ENCODE measurements at regions not wholly inside any gene's neighbourhood (a gene's known extent, or its start where the extent isn't known, plus 50 kb on each side); places are given as distances from the start of the nearest gene placed in this dataset.

DNA sequence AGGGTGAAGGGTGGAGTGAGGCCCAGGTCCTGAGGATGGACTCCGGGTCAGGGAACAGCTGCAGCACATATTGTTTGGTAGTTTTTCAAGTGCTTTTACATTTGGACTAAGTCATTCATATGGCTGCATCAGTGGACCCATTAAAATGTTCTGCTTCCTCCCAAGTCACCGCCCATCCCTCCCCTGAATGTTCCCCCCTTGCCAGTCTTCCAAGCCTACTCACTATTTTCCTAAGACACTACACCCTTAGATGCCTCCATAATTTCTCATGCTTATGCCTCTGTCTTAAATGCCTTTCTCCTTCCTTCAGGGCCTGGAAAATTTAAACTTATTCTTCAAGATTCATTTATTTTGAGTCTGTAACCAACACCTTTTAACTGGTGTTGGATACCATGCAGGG is 86.6 kb upstream of the NR4A3 start:
- no peak overlapping the region for H2BK15ac ChIP-seq (ENCODE audit: low read length)
- ChIA-PET POLR2A (ENCODE audit: partially characterized antibody) (no interaction called here), CTCF (ENCODE audit: partially characterized antibody) (no interaction called here)
- WGBS, 2 experiments (ENCODE audit: extremely low coverage in 1 of 2, insufficient coverage in 1 of 2, insufficient read length in 1 of 2, insufficient replicate concordance in 2 of 2, low coverage in 1 of 2, low lambda C conversion rate in 2 of 2, missing lambda C conversion rate in 1 of 2) = 94% methylated on average over 2 of the region's 2 CpGs; no CpG with 5 or more reads in 1 of the 2 experiments
- H3K4me1 ChIP-seq (replicated peaks in 1 of 4; ENCODE audit: control insufficient read depth in 3 of 4, insufficient read depth in 4 of 4, low read length in 3 of 4) = no peaks in the 10 kb centered on the region
- H3K56ac ChIP-seq (replicated peaks; ENCODE audit: insufficient read length, low read depth, low read length) = no peak overlapping the region
- no peak for FAIRE-seq
- no peak overlapping the region for H4K91ac ChIP-seq (replicated peaks; ENCODE audit: insufficient read length, low read length)
- H3K14ac ChIP-seq (ENCODE audit: insufficient read length) = no peak overlapping the region
- no peaks in the 10 kb centered on the region for H3K27me3 ChIP-seq (replicated peaks in 1 of 4; ENCODE audit: control insufficient read depth in 3 of 4, extremely low read depth in 1 of 4, insufficient read depth in 3 of 4, low read length in 3 of 4)
- H2BK20ac ChIP-seq (ENCODE audit: low read length) = no peak overlapping the region
- H2BK12ac ChIP-seq (ENCODE audit: low read depth, low read length) = no peak overlapping the region
- H4K5ac ChIP-seq (ENCODE audit: insufficient read length, low read depth, low read length) = no peak overlapping the region
- no peak overlapping the region for H3K9ac ChIP-seq (replicated peaks in 1 of 4; ENCODE audit: extremely low read depth in 1 of 4, low read depth in 3 of 4, low read length in 3 of 4)
- no peak for DNase-seq (ENCODE audit: low read depth in 1 of 2, low spot score in 2 of 2)
- no peak overlapping the region for H3K23ac ChIP-seq (ENCODE audit: insufficient read length)
- no peak overlapping the region for H4K8ac ChIP-seq (ENCODE audit: extremely low read depth, insufficient read depth, low read length)
- no peak overlapping the region for H3K27ac ChIP-seq (ENCODE audit: low read depth, low read length)
- no peaks in the 10 kb centered on the region for H3K79me1 ChIP-seq (ENCODE audit: low read depth, low read length)
- H2AK5ac ChIP-seq (ENCODE audit: low read depth, low read length) = no peak overlapping the region
- H2AFZ ChIP-seq (ENCODE audit: low read length) = no peak overlapping the region
- no peak overlapping the region for H2BK5ac ChIP-seq (ENCODE audit: low read depth, low read length)
- no peak overlapping the region for H3K4ac ChIP-seq (replicated peaks; ENCODE audit: insufficient read length, low read depth, low read length)
- no peak overlapping the region for H3K4me2 ChIP-seq (ENCODE audit: insufficient read depth in 1 of 2, low read depth in 2 of 2, low read length in 2 of 2)
- no peaks in the 10 kb centered on the region for H3K9me3 ChIP-seq (ENCODE audit: insufficient read depth in 2 of 2, low read depth in 1 of 2, low read length in 1 of 2)
- no peaks in the 10 kb centered on the region; the same call in 1 of the 2 replicates for H3K23me2 ChIP-seq (ENCODE audit: low read depth, low read length)
- H2BK120ac ChIP-seq (replicated peaks; ENCODE audit: low read depth, low read length) = no peak overlapping the region
- no peaks in the 10 kb centered on the region for H3K36me3 ChIP-seq (ENCODE audit: control insufficient read depth in 2 of 4, insufficient read depth in 4 of 4, low read length in 3 of 4)
- H3K4me3 ChIP-seq (ENCODE audit: extremely low read depth in 1 of 4, insufficient read depth in 2 of 4, low read depth in 3 of 4, low read length in 4 of 4) = no peak overlapping the region
- no peaks in the 10 kb centered on the region for H3K79me2 ChIP-seq (ENCODE audit: control insufficient read depth in 1 of 2, insufficient read depth in 2 of 2, low read length in 2 of 2)
- no peak overlapping the region for H3K18ac ChIP-seq (ENCODE audit: extremely low read depth, low read length)
- no peaks in the 10 kb centered on the region for H4K20me1 ChIP-seq (replicated peaks in 1 of 2; ENCODE audit: control insufficient read depth in 1 of 2, insufficient read depth in 2 of 2, low read length in 2 of 2)
- TF ChIP-seq, protein P1, sequence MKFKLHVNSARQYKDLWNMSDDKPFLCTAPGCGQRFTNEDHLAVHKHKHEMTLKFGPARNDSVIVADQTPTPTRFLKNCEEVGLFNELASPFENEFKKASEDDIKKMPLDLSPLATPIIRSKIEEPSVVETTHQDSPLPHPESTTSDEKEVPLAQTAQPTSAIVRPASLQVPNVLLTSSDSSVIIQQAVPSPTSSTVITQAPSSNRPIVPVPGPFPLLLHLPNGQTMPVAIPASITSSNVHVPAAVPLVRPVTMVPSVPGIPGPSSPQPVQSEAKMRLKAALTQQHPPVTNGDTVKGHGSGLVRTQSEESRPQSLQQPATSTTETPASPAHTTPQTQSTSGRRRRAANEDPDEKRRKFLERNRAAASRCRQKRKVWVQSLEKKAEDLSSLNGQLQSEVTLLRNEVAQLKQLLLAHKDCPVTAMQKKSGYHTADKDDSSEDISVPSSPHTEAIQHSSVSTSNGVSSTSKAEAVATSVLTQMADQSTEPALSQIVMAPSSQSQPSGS (IDR thresholded peaks at IDR 0.05; ENCODE audit: low read length) = no peak
- no peak for TF ChIP-seq EP300 (IDR thresholded peaks at IDR 0.05; ENCODE audit: borderline replicate concordance in 1 of 2, low read depth in 2 of 2, low read length in 2 of 2)
- no peak for TF ChIP-seq EZH2 (IDR thresholded peaks at IDR 0.05; ENCODE audit: low read depth, low read length, severe bottlenecking)
- TF ChIP-seq POLR2AphosphoS5 (IDR thresholded peaks at IDR 0.05; ENCODE audit: low read depth, low read length) = no peak
- no peak for TF ChIP-seq POLR2A (IDR thresholded peaks at IDR 0.05; ENCODE audit: control extremely low read depth in 1 of 2, low read depth in 2 of 2, low read length in 2 of 2)
- no peak for TF ChIP-seq CHD1 (IDR thresholded peaks at IDR 0.05; ENCODE audit: low read depth, low read length)
- TF ChIP-seq ZNF274 (IDR thresholded peaks at IDR 0.05; ENCODE audit: borderline replicate concordance, extremely low read depth, low read length) = no peak
- TF ChIP-seq NRF1 (IDR thresholded peaks at IDR 0.05; ENCODE audit: low read depth, low read length) = no peak
- TF ChIP-seq TCF12 (IDR thresholded peaks at IDR 0.05; ENCODE audit: low read depth, low read length) = no peak
- no peak for TF ChIP-seq NANOG (IDR thresholded peaks at IDR 0.05; ENCODE audit: insufficient read depth, low read depth, low read length, poor library complexity, severe bottlenecking)
- TF ChIP-seq CTBP2 (IDR thresholded peaks at IDR 0.05; ENCODE audit: borderline replicate concordance, insufficient read depth, insufficient read length, low read length) = no peak
- TF ChIP-seq KDM5A (IDR thresholded peaks at IDR 0.05; ENCODE audit: low read length) = no peak
- no peak for TF ChIP-seq RXRA (IDR thresholded peaks at IDR 0.05; ENCODE audit: insufficient read depth, low read depth, low read length)
- no peak for TF ChIP-seq RFX5 (IDR thresholded peaks at IDR 0.05; ENCODE audit: borderline replicate concordance, low read depth, low read length)
